CD4-positive, alpha-beta T cell treated with Interleukin-6 for 4 hours (primary cell): ENCODE measurements at regions not wholly inside any gene's neighbourhood (a gene's known extent, or its start where the extent isn't known, plus 50 kb on each side); places are given as distances from the start of the nearest gene placed in this dataset.

Source experiments
- DNase-seq: peaks from one replicate; pipeline ENCODE4 v3.0.0-alpha.2; 2020; ENCODE audit warnings: mixed read lengths

DNA sequence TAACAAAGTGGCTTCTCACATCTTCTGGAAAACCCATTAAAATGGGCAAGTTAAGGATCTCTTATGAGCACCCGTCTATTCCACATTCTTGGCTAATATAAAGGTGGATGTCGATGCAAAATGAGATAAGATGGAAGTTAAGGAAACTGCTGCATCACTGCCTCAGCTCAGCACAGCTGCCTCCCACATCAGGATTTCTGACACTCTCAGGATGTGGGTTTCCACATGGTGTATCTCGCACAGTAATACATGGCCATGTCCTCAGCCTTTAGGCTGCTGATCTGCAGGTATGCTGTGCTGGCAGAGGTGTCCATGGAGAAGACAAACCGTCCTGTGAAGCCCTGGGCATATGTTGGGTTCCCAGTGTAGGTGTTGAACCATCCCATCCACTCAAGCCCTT is 1348.0 kb downstream of the TMEM121 start:
- no peak for DNase-seq

DNA sequence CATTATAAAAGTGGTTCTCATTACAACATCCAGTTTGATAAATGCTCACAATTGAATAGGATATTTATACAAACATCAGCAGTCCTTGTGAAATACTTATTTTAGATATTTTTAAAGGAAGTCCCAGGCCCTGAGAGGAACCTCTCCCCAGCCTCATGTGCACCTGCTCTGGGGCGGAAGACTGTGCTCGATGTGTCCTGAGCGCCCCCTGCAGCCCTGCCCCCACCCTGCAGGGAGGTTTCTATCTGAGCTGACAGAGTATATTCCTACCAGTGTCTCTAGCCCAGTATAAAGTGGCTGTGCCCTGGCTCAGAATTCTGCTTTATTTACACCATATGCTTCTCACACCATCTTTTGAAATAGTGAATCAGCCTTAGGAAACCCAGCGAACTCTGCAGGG is 1349.1 kb downstream of the TMEM121 start:
- peak; percentile 53 for DNase-seq

GRCh38 chr14:106876711-106877110 is 1350.3 kb downstream of the TMEM121 start:
- no peak for DNase-seq

- no peak for DNase-seq
Observed at GRCh38 chr14:106877517-106877916, 1351.1 kb downstream of the TMEM121 start.

GRCh38 chr14:106879241-106879640 is 1352.9 kb downstream of the TMEM121 start:
- peak; percentile 61 for DNase-seq

DNA sequence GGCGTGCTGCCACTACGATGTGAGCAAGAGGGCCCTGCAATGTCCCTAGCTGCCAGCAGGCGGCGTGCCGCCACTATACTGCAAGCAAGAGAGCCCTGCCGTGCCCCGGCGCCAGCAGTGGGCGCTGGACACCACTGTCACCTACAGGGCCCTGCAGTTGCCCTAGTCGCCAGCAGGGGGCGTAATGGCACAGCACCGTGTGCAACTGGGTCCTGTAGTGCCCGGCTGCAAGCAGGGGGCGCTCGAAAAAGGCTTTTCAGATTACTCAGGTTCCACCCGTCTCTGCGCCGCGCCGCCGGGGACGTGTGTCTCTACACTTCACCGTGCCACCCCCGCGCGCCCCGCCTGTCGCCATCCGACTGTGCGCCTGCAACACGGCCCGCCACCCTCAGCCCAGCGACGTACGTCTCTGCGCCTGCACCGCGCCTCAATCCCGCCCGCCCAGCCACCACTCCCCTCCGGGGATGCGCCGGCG is 1356.9 kb downstream of the TMEM121 start:
- DNase-seq: peak; percentile 17
